Activated naive CD4-positive, alpha-beta T cell treated with Interleukin-2 at 50 U/mL for 16 hours (primary cell): ENCODE measurements at regions not wholly inside any gene's neighbourhood (a gene's known extent, or its start where the extent isn't known, plus 50 kb on each side); places are given as distances from the start of the nearest gene placed in this dataset.

Experiments
- DNase-seq: peaks from one replicate; pipeline ENCODE4 v3.0.0-alpha.2; 2020

DNA sequence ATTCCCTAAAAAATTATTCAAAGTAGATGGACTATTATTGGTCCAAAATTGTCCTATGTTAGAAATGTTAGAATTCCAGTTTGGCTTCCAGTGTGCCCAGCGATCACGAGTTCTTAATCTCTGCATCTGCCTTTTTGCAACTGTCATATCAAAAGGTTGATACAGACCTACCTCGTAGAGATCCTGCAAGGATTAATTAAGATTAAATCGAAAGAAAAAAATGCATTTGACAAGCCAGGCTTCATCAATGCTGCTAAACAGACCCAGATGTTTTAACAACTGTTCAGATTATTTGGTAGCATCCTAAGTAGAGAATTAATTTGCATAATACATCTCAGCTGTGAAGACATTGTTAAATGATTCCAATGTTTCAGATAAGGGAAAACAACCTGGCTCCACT is 336.5 kb downstream of the CRPPA start:
- no peak for DNase-seq

DNA sequence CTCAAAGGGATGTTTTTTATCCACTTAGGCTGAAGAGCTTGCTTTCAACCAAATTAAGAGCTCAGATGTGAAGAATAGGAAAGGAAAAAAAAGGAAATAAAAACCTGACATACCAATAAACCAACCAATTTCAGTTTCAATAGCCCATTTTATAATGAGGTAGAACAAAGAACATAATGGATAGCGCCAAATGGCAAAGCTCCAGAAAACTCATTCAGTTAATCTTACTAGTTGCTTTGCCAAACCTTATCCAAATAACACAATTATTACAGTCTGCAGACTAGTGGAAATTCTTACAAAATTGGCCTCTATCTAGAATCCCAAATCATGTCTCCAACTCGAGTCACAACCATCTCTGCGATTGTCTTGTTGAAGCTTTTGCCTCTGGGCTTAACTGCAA is 337.0 kb downstream of the CRPPA start:
- no peak for DNase-seq

DNA sequence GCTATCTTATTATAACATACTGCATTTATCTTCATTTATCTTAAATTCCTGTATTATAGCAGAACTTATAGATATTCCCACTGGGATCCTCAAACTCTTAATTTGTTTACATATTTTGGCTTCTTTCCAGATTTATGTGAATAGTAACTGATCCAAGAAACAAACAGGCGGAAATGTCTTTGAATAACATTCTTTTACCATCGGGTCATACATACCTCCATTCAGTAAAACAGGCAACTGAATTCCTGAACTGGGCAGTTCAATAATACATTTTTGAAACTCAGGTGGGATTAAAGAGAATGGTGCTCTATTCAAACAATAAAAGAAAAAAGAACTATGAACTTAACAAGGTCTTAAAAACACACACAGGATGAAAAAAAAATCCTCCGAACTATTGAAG is 337.4 kb downstream of the CRPPA start:
- DNase-seq: no peak

DNA sequence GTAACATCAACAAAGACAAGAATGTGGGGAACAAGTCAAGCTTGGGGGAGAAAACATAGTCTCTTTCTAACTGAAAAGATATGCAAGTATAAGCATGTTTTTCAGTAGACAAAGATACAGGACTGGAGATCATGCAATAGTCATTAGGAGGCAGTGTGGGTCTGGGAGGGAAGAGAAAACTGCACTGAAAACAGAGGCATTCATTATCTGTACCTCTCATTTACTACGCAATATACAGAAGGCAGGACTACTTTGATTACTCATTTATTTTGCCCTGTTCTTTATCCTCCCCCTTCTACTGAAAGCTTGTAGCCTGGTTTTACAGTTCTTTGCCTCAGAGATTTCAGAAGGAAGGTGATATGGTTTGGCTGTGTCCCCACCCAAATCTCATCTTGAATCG is 341.2 kb downstream of the CRPPA start:
- no peak for DNase-seq

DNA sequence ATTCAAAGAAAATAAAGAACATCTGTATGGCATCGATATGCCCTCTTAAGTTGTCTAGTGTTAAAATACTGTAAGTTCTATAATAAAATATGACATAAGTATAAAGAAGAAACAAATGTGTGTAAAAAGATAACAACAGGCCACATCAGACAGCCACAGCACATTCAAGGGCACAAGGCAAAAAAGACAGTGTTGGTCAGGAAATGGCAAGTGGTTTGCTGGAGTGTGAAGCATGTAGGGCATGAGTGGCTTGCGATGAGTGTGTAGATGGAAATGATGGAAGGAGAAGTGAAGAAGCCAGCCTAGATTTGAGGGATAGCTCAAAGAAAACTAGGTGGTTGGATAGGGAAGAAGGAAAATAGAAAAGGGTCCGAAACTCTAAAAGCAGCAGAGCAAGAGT is 341.6 kb downstream of the CRPPA start:
- DNase-seq: no peak

DNA sequence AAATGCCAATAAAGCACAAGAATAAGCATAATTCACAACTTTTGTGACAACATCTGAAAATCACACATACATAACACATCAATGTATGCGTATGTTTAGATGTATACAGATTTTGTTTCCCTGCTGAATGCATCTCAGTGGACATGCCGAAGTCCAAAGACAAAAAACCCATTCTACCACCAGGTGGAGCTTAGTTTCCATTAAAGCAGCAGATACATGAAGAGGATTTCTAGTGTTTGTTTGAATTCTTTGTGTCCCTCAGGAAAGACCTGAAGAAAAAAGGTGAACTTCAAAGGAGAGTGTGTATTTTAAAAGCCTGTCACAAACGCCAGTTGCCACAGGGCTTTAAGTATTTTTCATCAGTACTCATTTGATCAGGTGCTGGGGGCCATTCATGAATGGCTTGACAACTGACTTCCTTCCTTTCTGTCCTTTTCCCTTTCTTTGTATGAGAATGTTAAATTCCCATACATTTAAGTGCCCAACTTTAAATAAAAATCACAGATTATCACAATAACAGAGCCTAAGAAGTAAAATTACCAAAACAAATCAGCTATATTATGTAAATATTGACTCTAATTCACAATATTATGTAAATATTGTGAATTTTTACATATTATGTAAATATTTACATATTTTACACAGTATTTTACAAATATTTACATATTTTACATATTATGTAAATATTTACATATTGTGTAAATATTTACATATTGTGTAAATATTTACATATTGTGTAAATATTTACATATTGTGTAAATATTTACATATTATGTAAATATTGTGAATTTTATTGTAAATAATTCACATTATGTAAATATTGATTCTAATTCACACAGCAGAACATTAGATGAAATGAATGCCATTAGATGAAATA is 343.0 kb downstream of the CRPPA start:
- no peak for DNase-seq

DNA sequence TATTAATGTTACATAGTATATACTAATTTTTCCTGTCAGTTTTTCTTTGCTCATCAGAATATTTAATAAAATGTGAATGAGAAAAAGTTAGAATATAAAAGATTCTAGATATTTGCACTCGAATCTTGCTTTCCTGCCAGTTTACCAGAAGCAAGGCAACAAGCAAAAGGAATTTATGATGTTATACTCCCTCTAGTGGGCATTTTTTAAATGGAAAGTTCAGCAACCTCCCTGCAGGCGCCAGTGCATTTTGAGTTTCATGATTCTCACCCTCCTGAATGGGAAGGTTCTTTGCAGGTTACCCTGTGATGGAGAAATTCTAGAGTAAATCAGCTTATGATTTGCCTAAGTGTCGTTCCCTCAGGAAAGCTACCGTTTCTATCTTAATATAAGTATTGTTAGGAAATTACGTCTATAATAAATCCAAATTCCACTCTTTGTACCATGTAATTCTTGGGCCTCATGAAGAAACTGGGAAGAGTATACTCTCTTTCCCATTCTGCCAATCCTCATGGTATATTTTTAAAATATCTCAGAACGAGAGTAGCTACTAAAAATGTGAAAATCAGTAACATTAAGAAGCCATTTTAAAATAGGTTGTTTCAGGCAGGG is 350.0 kb downstream of the CRPPA start:
- DNase-seq: no peak

DNA sequence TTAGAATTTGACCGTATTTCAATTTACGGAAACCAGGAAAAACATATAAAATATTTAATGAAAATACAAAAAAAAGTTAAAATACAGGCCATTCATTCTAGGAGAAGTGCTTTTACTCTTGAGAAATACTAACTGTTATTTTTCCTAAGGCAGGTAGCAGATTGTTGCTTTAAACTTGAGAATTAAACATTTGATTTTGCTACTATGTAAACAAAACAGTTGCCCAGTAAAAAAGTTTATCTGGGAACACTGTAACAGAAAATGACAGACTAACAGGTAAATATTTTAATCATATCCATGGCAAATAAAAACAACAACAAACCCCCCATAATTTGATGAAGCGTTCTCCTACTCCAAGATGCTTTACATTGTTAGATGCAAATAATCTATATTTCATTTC is 350.5 kb downstream of the CRPPA start:
- DNase-seq: no peak

DNA sequence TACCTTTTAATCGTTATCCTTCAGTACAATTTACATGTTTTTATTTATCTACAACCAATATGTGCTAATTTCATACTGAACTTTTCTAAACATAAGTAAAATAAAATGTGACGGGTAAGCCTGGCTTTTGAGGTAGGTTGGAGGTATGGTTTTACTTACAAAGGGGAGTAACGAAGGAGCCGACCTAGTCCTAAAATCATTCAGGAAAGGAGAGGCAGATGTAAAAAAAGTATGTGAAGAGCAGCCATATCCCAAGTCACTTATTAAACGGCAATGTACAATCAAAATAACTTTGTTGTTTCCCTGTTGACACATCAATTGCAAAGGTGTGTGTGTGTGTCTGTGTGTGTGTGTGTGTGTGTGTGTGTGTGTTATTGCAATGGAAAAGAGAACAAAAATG is 351.3 kb downstream of the CRPPA start:
- no peak for DNase-seq

DNA sequence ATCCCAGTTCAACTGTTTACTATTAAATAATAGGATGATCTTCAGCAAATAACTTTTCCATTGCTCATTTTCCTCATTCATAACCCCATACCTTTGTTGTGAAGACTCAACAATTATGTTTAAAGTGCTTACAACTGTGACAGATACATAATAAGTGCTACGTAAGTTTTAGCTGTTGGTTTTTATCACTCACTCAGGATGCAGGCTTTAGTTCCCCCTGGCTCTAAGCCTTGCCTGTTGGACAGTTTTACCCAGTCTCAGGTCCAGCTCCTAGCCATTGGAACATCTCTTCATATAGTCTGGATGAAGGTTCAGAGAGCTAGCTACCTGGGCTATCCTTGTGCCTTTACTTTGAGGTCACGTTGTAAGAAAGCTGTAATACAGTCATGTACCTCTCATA is 353.2 kb downstream of the CRPPA start:
- no peak for DNase-seq

DNA sequence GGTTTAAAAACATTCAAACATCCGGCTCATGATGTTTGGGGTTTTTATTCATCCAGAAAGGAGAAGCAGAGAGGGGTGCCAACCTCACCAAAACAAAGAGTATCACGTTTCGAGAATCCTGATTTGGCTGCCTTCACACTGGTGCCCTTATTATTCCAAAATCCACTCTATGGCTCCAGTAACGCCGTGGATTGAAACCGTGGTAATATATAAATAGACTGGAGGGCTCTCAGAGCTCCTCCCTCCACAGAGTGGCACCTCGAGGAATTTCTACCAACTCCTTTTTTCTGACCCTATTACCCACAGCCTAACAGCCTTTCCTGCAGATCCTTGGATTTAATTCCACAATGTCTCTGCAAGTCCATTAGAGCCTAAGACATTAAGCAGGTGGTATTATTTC is 353.6 kb downstream of the CRPPA start:
- no peak for DNase-seq

DNA sequence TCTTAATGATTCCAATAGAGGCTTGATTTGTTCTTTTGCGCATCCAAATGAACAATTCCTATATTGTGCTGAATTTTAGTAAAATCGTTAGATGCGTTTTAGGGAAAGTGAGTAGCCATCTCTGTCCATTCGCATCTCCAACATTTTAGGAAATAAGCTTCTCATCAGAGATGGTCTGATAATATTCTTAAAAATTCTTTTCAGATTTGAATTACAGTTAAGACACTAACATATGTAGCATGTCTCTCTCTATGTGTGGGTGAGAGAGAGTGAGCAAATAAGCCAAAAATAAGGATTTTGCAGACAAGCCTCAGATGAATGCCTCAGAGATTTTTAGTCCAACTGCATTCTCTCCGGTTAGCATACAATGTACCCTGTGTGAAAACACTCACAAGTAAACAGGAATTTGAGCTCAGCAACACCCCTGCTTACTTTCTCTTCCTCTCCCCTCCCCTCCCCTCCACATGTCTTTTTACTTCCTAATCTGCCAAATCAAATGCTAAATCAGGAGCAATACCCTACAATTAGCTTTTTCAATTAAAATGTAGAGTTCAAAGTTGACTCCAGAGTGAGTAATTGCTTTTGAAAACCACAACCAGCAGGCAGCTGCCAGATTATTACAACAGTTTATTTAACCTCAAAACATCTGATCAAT is 354.4 kb downstream of the CRPPA start:
- DNase-seq: no peak

DNA sequence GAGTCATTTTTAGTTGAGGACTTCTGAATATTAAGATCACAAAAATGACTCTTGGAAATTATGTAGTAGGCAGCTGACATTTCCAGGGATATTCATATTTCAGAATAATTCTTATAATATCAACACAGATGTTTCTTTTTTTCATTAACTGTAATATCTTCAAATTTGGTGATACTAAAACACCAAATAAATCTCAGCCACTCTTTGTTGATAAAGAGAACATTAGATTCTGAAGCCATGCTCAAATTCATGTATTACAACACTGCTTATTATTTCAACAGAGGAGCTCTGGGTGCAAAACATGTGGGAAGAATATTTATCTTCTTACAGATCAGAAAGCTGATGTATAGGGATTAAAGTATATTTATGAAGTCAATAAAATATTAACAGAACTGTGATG is 355.4 kb downstream of the CRPPA start:
- no peak for DNase-seq

DNA sequence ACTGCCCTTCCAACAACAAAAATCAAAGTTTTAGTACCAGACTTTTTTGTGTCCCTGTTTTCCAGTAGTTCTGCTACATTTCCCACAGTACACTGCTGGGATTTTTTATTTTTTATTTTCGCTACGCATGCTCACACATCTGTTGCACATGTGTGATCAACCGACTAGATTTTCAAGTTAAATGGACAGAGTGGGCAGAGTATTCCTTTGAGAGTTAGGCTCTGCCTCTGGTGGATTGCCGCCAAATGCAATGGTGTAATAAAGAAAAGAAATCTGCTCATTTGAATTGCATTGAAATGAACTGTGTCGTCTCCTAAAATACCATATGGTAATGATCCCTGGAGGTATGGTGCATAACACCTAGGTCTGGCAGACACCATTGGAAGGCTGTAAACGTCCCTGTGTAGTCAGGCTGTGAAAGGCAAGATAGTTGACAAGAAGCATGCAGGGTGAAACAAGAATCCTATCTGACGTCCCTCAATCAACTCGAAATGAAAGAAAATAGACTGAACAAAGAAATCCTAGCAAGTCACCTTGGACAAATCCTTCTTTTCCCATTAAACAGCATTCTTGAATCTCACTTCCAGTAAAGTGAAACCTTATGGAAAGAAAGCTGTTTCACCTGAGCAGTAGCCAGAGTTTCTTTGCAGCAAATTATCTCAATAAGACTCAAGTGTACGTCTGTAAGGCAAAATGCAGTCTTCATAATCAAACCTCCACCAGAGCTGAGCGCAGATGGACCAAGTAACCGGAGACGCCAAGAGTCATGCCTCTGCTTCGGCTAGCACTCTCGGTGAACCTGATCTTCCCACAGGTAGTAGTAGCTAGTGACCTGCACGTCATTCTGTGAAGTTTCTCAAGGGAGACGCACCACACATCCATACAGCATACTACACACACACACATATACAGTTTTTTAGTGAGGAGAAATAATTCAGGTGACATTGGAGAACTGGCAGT is 357.3 kb downstream of the CRPPA start:
- DNase-seq: no peak

DNA sequence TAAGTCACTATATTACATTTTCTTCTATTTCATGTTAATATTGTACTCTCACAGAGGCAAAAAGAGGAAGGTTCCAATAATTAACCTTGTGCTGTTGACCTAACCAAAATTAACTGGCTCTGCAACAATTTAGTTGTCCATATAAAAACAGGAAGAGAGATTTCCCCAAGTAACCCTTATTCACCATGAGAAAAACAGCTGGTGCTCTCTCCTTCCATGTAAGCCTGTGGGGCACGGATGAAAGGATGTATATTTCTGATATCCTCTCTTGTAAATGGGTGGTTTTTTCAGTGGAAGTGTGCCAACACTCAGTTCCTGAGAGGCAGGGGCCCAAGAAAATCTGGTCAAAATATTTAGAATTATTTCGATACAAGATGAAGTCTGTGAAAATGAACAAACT is 358.1 kb downstream of the CRPPA start:
- DNase-seq: no peak

DNA sequence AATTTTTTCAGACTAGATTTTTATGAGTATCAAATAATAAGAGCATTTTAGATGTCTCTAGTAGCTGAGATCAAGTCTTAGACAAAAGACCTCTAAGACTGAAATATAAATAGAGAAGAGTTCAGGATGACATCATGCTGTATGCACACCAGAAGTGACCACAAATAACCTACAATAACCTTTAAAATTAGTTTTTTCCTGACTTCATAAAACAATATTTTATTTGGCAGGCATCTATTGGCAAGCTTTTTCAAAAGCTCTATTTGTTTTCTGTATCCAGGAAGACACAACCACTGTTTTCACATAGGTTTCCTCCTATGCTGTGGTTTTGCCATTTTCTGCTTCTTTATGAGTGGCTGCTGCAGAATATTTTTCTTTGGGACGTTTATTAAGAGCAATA is 359.1 kb downstream of the CRPPA start:
- no peak for DNase-seq

DNA sequence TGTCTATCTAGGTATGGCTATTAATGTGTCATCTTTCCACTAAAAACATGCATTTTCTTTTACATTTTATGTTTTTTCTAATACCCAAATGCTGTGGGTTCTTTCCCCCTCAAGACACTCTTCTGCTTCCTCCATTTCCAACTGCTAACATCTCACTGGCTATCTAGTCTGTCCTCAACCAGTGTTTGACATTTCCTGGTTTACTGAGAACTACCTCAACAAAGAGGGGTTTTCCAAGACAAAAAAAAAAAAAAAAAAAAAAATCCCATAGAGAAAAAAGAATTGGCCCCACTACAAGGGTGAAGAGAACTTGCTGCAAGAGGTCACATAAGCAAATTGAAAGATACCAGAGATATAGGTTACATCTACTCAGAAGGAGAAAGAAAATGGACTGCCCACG is 359.7 kb downstream of the CRPPA start:
- DNase-seq: no peak

DNA sequence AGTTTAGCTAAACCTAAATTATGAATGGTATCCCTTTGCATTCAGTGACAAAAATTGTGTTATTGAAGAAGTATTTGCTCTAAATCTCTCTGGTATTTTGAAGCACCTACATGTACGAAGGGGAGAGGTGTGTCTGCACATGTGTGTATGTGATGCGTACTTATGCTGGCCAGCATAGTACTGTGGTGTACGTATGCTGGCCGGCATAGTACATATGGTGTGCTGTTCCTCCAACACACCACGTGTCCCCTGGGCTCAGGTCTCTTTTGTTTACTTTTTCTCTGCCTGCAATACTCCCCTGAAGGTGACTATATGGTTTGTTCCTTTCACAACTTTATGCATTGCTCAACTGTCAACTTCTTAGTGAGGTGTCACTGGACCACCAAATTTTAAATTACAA is 360.3 kb downstream of the CRPPA start:
- no peak for DNase-seq

DNA sequence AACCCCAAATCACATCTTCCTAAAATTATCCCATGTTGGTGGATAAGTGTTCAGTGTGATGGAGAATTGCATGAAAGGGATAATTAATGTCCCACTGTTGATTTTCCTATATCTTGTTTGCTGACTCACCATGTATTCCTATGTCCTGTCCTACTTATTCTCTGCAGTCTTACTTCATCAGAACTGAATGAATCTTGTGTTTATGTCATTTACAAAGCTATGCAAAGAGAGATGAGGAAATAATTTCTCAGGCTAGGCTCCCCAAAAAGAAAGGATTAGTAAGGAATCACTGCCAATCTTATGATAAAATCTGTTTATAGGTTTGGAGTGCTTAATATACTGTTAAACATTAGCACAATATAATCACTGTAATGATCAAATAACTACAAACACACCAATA is 360.8 kb downstream of the CRPPA start:
- DNase-seq: no peak

DNA sequence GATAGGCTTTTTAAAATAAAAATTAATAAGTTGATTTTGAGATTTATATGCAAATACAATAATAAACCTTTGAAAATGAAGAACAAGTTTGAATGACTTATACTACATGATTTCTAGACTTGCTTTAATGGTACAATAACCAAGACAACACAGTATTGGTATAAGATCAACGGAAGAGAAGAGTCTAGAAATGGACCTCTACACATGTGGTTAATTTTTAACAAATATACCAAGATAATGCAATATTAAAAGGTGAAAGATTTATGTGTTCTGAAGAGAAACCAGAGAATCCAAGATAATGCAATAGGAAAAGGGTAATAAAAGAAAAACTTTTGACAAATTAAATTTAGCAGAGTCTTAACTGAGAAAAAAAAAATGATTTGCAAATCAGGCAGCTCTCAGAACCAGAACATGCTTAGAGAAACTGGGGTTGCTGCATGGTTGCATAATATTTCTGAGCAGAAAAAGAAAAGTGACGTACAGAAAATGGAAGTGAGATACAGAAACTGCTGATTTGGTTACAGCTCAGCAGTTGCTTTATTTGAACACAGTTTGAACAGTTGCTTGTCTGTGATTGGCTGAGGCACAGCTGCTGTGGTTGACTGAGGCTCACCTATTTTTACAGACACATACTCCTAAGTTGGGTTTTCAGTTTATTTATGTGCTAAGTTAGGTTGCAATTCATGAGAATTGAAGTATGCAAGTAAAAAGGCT is 365.9 kb downstream of the CRPPA start:
- no peak for DNase-seq

DNA sequence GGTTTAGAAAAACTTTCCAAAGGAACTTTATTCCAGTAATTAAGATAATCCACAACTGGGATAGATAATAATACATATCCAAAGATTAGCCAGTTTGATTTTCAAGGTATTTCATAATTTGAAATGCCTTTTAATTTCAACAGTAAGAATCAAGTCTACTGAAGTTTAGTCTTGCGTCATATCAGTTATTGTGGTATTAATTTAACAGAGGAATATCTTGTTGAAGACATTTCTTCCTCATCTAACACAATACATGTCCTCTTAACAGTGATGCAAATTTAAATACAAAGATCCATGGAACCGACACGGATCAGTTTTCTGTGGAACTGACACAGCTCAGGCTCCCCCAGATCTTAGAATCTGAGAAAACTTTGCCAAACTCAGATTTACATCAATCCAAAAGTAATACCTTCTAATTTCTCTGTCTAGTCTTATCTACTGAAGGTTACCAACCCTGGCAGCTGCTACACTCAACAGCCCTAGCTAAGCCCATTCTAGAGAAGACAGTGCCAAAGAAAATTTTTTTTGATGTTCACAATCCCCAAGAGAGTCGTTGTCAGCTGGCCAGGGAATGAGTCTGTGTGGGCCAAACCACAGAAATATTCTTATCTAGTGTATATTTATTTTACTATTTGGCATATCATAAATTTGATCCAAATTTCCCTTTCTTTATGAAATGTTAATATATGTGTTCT is 365.2 kb upstream of the MEOX2 start:
- DNase-seq: no peak

DNA sequence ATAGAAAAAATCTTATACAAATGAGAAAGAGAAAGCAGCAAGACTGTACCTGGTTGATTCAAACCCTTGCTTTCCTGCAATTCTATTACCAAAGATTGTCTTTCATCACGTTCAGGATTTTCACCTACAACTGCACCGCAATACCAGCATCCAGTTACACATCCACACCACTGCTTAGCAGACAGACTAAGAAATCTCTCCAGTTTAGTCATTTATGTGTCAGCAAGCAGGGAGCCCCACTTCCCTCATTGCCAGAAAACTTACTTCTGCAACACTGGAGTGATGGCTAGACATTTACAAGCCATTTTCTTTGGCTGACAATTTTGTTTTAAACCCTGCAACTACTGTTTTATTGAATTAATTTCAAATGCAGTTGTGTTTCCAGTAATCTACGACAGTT is 359.6 kb upstream of the MEOX2 start:
- no peak for DNase-seq
